Caco-2 (cell line): ENCODE measurements at regions not wholly inside any gene's neighbourhood (a gene's known extent, or its start where the extent isn't known, plus 50 kb on each side); places are given as distances from the start of the nearest gene placed in this dataset.

Source experiments
- BruUV-seq: library from RNA; stranded (reverse); fragments of 400-500 nt; replicated peaks from 2 replicates; lab custom pipeline; 2021; lab: Mats Ljungman, UMichigan
- CTCF ChIA-PET: fragments of 300-600 bp; sonication (Branson Sonifier 250); formaldehyde crosslinking; loops from one replicate; lab custom pipeline; 2022; ENCODE audit warnings: antibody characterized with exemption; lab: Charles Lee
- POLR2A ChIA-PET: fragments of 300-600 bp; sonication (Branson Sonifier 250); formaldehyde crosslinking; loops from one replicate; lab custom pipeline; 2022; ENCODE audit warnings: antibody characterized with exemption; lab: Charles Lee
- DNase-seq, 2 experiments: peaks; one replicate each; pipeline versions ENCODE4 v3.0.0 to v3.0.0-alpha.2; 2020 to 2022
- H3K27me3 ChIP-seq: replicated peaks from 2 replicates; pipeline ENCODE4 v1.6.0; 2011; ENCODE audit warnings: low read length; ENCODE audit not compliant: control insufficient read depth, insufficient read depth
- H3K36me3 ChIP-seq: 2 replicates; pipeline ENCODE4 v1.5.1; 2011; ENCODE audit warnings: low read length; ENCODE audit not compliant: control insufficient read depth, insufficient read depth
- H3K4me1 ChIP-seq: fragments of 250-450 bp; sonication (Bioruptor Pico); 2 replicates; pipeline ENCODE4 v1.5.1; 2020; ENCODE audit warnings: mild to moderate bottlenecking
- H3K4me3 ChIP-seq: 2 replicates; pipeline ENCODE4 v1.5.1; 2011; ENCODE audit warnings: low read depth, mild to moderate bottlenecking, control low read depth, low read length
- H3K9me3 ChIP-seq: fragments of 250-450 bp; sonication (Bioruptor Pico); 2 replicates; pipeline ENCODE4 v1.5.1; 2020; ENCODE audit warnings: mild to moderate bottlenecking, moderate library complexity
- H3K27ac Mint-ChIP-seq: one replicate; pipeline ENCODE4 v1.8.0; 2022; ENCODE audit warnings: mixed read lengths; ENCODE audit not compliant: unreplicated experiment
- H3K27me3 Mint-ChIP-seq: one replicate; pipeline ENCODE4 v1.8.0; 2022; ENCODE audit warnings: mixed read lengths; ENCODE audit not compliant: insufficient read depth, unreplicated experiment
- H3K36me3 Mint-ChIP-seq: one replicate; pipeline ENCODE4 v1.8.0; 2022; ENCODE audit warnings: mild to moderate bottlenecking, mixed read lengths; ENCODE audit not compliant: insufficient read depth, unreplicated experiment
- H3K4me1 Mint-ChIP-seq: one replicate; pipeline ENCODE4 v1.8.0; 2022; ENCODE audit warnings: low read depth, mixed read lengths; ENCODE audit not compliant: unreplicated experiment
- H3K4me3 Mint-ChIP-seq: one replicate; pipeline ENCODE4 v1.8.0; 2022; ENCODE audit warnings: mild to moderate bottlenecking, moderate library complexity, mixed read lengths; ENCODE audit not compliant: unreplicated experiment
- H3K9me3 Mint-ChIP-seq: one replicate; pipeline ENCODE4 v1.8.0; 2022; ENCODE audit warnings: mixed read lengths; ENCODE audit not compliant: unreplicated experiment
- CTCF ChIP-seq, 2 experiments: fragments of 200-600 bp in 1 of 2; IDR thresholded peaks; 1 replicate in 1 of 2; 2 replicates in 1 of 2; pipeline versions ENCODE4 v1.5.1 to v1.8.0; 2011 to 2022; ENCODE audit warnings: antibody characterized with exemption in 1 of 2, control low read depth in 1 of 2, inconsistent platforms in 1 of 2, low read depth in 1 of 2, low read length in 1 of 2, mild to moderate bottlenecking in 1 of 2, moderate library complexity in 1 of 2; ENCODE audit not compliant: insufficient read depth in 1 of 2, severe bottlenecking in 1 of 2, unreplicated experiment in 1 of 2
- intact Hi-C: fragments of 100-400 bp; cut with micrococcal nuclease; formaldehyde crosslinking; loops from one replicate; pipeline ENCODE4 v1.10.0; 2022; ENCODE audit not compliant: unreplicated experiment

- intact Hi-C loops = no loop called here
- no peak for TF ChIP-seq CTCF (IDR thresholded peaks at IDR 0.05; ENCODE audit: insufficient read depth in 1 of 2, low read depth in 1 of 2, low read length in 1 of 2, severe bottlenecking in 1 of 2, unreplicated experiment in 1 of 2)
- BruUV-seq = no TSS peak
- Mint-ChIP-seq H3K4me1 (no peaks in the 10 kb centered on the region), H3K27ac (no peak overlapping the region), H3K4me3 (no peak overlapping the region), H3K36me3 (no peaks in the 10 kb centered on the region), H3K27me3 (peaks cover 5% of the 10 kb centered on the region), H3K9me3 (no peaks in the 10 kb centered on the region)
- no peak for DNase-seq
- no peaks in the 10 kb centered on the region for H3K4me1 ChIP-seq
- ChIA-PET POLR2A (no interaction called here), CTCF (no interaction called here)
- no peaks in the 10 kb centered on the region for H3K9me3 ChIP-seq
- no peaks in the 10 kb centered on the region for H3K27me3 ChIP-seq
- H3K36me3 ChIP-seq = no peaks in the 10 kb centered on the region
- H3K4me3 ChIP-seq = no peak overlapping the region
Measured at GRCh38 chr16:65731833-65732232, 610.0 kb upstream of the CDH11 start.

- no peaks in the 10 kb centered on the region for H3K36me3 ChIP-seq
- H3K36me3 Mint-ChIP-seq = no peaks in the 10 kb centered on the region
- TF ChIP-seq CTCF (IDR thresholded peaks at IDR 0.05; ENCODE audit: insufficient read depth in 1 of 2, low read depth in 1 of 2, low read length in 1 of 2, severe bottlenecking in 1 of 2, unreplicated experiment in 1 of 2) = no peak
- peaks cover 8% of the 10 kb centered on the region for H3K27me3 Mint-ChIP-seq
- H3K27me3 ChIP-seq = no peaks in the 10 kb centered on the region
- H3K4me3 ChIP-seq = no peak overlapping the region
- H3K4me1 ChIP-seq = no peaks in the 10 kb centered on the region
- intact Hi-C loops = no loop called here
- DNase-seq = no peak
- no peak overlapping the region for H3K27ac Mint-ChIP-seq
- H3K9me3 Mint-ChIP-seq = no peaks in the 10 kb centered on the region
- no peaks in the 10 kb centered on the region for H3K9me3 ChIP-seq
- H3K4me3 Mint-ChIP-seq = no peak overlapping the region
- ChIA-PET CTCF (no interaction called here), POLR2A (no interaction called here)
- no peaks in the 10 kb centered on the region for H3K4me1 Mint-ChIP-seq
- no TSS peak for BruUV-seq
Measured at GRCh38 chr16:65728652-65729051, 606.8 kb upstream of the CDH11 start.

- H3K36me3 Mint-ChIP-seq = no peaks in the 10 kb centered on the region
- H3K36me3 ChIP-seq = no peaks in the 10 kb centered on the region
- no peak overlapping the region for H3K27ac Mint-ChIP-seq
- no peaks in the 10 kb centered on the region for H3K27me3 ChIP-seq
- H3K9me3 ChIP-seq = no peaks in the 10 kb centered on the region
- intact Hi-C loops = no loop called here
- POLR2A ChIA-PET = no interaction called here
- TF ChIP-seq CTCF (IDR thresholded peaks at IDR 0.05; ENCODE audit: insufficient read depth in 1 of 2, low read depth in 1 of 2, low read length in 1 of 2, severe bottlenecking in 1 of 2, unreplicated experiment in 1 of 2) = no peak
- no peak for DNase-seq
- BruUV-seq = no TSS peak
- H3K4me3 ChIP-seq = no peak overlapping the region
- CTCF ChIA-PET = no interaction called here
- H3K4me1 Mint-ChIP-seq = no peaks in the 10 kb centered on the region
- no peaks in the 10 kb centered on the region for H3K4me1 ChIP-seq
- peaks cover 8% of the 10 kb centered on the region for H3K27me3 Mint-ChIP-seq
- no peaks in the 10 kb centered on the region for H3K9me3 Mint-ChIP-seq
- H3K4me3 Mint-ChIP-seq = no peak overlapping the region
Measured at GRCh38 chr16:65728167-65728566, 606.3 kb upstream of the CDH11 start.
